Body of pancreas (tissue), 4 donors: ENCODE measurements at regions not wholly inside any gene's neighbourhood (a gene's known extent, or its start where the extent isn't known, plus 50 kb on each side); places are given as distances from the start of the nearest gene placed in this dataset.

Experiments
- POLR2A ChIP-seq, 3 donors: fragments of 450-650 bp; IDR thresholded peaks; one replicate each; pipeline ENCODE4 v1.6.1; 2016; ENCODE audit warnings: antibody characterized with exemption in 3 of 3, mild to moderate bottlenecking in 2 of 3
- TF ChIP-seq, protein P1 (sequence below), 7 experiments: fragments of 450-650 bp in 4 of 7; fragments of 200-600 bp in 3 of 7; sonication (generic) in 3 of 7; IDR thresholded peaks; one replicate each; pipeline ENCODE4 v1.5.1; 2016 to 2019; ENCODE audit warnings: antibody characterized with exemption in 7 of 7

DNA sequence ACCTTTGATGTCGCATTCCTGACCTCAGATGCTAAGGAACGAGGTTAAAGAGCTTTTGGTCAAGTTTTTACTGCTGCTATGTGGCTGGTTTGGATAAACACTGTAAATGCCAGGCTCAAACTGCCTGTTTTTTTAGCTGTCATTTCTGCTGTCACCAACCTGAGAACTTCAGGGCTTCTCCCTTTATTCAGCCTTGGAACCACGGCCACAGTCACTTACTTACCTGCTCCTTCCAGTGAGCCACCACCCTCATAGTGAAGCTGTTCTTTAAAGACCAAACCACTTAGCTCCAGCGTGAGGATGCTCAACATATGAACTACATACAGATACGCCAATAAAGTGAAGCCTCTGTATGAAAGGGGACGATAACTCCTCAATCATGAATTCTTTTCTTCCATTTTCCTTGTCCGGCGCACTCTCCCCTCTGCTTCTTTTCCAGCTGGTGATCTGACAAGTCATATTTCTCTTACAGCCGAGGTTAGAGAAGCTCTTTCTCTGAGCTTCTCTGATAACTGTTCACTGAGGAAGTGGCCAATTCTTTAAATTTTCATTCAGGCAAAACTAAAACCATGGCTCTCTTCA is 152.8 kb upstream of the ANK2 start:
- TF ChIP-seq POLR2A (IDR thresholded peaks at IDR 0.05): no peak
- TF ChIP-seq, protein P1, sequence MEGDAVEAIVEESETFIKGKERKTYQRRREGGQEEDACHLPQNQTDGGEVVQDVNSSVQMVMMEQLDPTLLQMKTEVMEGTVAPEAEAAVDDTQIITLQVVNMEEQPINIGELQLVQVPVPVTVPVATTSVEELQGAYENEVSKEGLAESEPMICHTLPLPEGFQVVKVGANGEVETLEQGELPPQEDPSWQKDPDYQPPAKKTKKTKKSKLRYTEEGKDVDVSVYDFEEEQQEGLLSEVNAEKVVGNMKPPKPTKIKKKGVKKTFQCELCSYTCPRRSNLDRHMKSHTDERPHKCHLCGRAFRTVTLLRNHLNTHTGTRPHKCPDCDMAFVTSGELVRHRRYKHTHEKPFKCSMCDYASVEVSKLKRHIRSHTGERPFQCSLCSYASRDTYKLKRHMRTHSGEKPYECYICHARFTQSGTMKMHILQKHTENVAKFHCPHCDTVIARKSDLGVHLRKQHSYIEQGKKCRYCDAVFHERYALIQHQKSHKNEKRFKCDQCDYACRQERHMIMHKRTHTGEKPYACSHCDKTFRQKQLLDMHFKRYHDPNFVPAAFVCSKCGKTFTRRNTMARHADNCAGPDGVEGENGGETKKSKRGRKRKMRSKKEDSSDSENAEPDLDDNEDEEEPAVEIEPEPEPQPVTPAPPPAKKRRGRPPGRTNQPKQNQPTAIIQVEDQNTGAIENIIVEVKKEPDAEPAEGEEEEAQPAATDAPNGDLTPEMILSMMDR (IDR thresholded peaks at IDR 0.05): no peak
